Liver (tissue), 8 donors: ENCODE measurements at regions not wholly inside any gene's neighbourhood (a gene's known extent, or its start where the extent isn't known, plus 50 kb on each side); places are given as distances from the start of the nearest gene placed in this dataset.

Experiments
- DNase-seq: peaks from one replicate; pipeline ENCODE4 v3.0.0-alpha.2; 2017; ENCODE audit warnings: low spot score
- H3K27ac ChIP-seq, 2 donors: one replicate each; pipeline ENCODE4 v1.7.0; 2013; ENCODE audit warnings: inconsistent platforms in 2 of 2, low read length in 2 of 2, control low read depth in 1 of 2, low read depth in 1 of 2, mild to moderate bottlenecking in 1 of 2
- H3K27me3 ChIP-seq, 4 donors: one replicate each; pipeline versions ENCODE4 v1.6.1 to v1.7.0; 2013; ENCODE audit warnings: low read length in 3 of 4, inconsistent platforms in 1 of 4, mild to moderate bottlenecking in 1 of 4, moderate library complexity in 1 of 4; ENCODE audit not compliant: control insufficient read depth in 4 of 4, insufficient read depth in 4 of 4
- H3K36me3 ChIP-seq, 4 donors: one replicate each; pipeline versions ENCODE4 v1.6.1 to v1.7.0; 2013; ENCODE audit warnings: low read length in 3 of 4, mild to moderate bottlenecking in 3 of 4, low read depth in 1 of 4, moderate library complexity in 1 of 4; ENCODE audit not compliant: control insufficient read depth in 4 of 4, insufficient read depth in 3 of 4
- H3K4me1 ChIP-seq, 4 donors: one replicate each; pipeline versions ENCODE4 v1.6.1 to v1.7.0; 2013; ENCODE audit warnings: low read length in 3 of 4, mild to moderate bottlenecking in 3 of 4, moderate library complexity in 1 of 4; ENCODE audit not compliant: control insufficient read depth in 4 of 4, insufficient read depth in 4 of 4
- H3K4me3 ChIP-seq, 3 donors: one replicate each; pipeline versions ENCODE4 v1.6.1 to v1.7.0; 2013; ENCODE audit warnings: low read length in 3 of 3, control low read depth in 1 of 3, low read depth in 1 of 3, mild to moderate bottlenecking in 1 of 3
- H3K9ac ChIP-seq, 2 donors: one replicate each; pipeline ENCODE4 v1.7.0; 2013; ENCODE audit warnings: low read length in 2 of 2, mild to moderate bottlenecking in 2 of 2, moderate library complexity in 2 of 2, control low read depth in 1 of 2, low read depth in 1 of 2
- H3K9me3 ChIP-seq, 4 donors: one replicate each; pipeline versions ENCODE4 v1.6.1 to v1.7.0; 2013; ENCODE audit warnings: low read length in 3 of 4; ENCODE audit not compliant: control insufficient read depth in 4 of 4
- EGR1 ChIP-seq, 2 donors: IDR thresholded peaks; 2 replicates each; pipeline ENCODE4 v1.6.1; 2016 to 2018; ENCODE audit warnings: antibody characterized with exemption in 2 of 2, low read depth in 2 of 2
- FOXA1 ChIP-seq: IDR thresholded peaks from 2 replicates; pipeline ENCODE4 v1.6.1; 2016; ENCODE audit warnings: antibody characterized with exemption
- FOXA2 ChIP-seq: IDR thresholded peaks from 2 replicates; pipeline ENCODE4 v1.6.1; 2016; ENCODE audit warnings: antibody characterized with exemption
- HNF4A ChIP-seq, 2 donors: conservative IDR thresholded peaks; 2 replicates each; pipeline ENCODE4 v1.6.1; 2016; ENCODE audit warnings: antibody characterized with exemption in 2 of 2, mild to moderate bottlenecking in 2 of 2
- HNF4G ChIP-seq: IDR thresholded peaks from 2 replicates; pipeline ENCODE4 v1.6.1; 2016; ENCODE audit warnings: antibody characterized with exemption
- JUND ChIP-seq, 2 donors: IDR thresholded peaks; 2 replicates each; pipeline ENCODE4 v1.6.1; 2016; ENCODE audit warnings: antibody characterized with exemption in 2 of 2
- NR2F2 ChIP-seq: IDR thresholded peaks from 2 replicates; pipeline ENCODE4 v1.6.1; 2016; ENCODE audit warnings: antibody characterized with exemption
- RAD21 ChIP-seq, 2 donors: IDR thresholded peaks; 2 replicates each; pipeline ENCODE4 v1.6.1; 2016; ENCODE audit warnings: antibody characterized with exemption in 2 of 2, mild to moderate bottlenecking in 2 of 2
- RXRA ChIP-seq, 2 donors: IDR thresholded peaks; 2 replicates each; pipeline ENCODE4 v1.6.1; 2017 to 2018; ENCODE audit warnings: antibody characterized with exemption in 2 of 2, mild to moderate bottlenecking in 1 of 2
- SP1 ChIP-seq: IDR thresholded peaks from 2 replicates; pipeline ENCODE4 v1.6.1; 2018; ENCODE audit warnings: antibody characterized with exemption, mild to moderate bottlenecking
- TAF1 ChIP-seq: conservative IDR thresholded peaks from 2 replicates; pipeline ENCODE4 v1.6.1; 2016; ENCODE audit warnings: antibody characterized with exemption, mild to moderate bottlenecking
- YY1 ChIP-seq: IDR thresholded peaks from 2 replicates; pipeline ENCODE4 v1.6.1; 2016; ENCODE audit warnings: antibody characterized with exemption, mild to moderate bottlenecking
- WGBS: extraction: QIAGEN DNeasy Blood & Tissue Kit; methylation state at CpG from one replicate; pipeline ENCODE4 v1.1.7; 2013; 5-methylcytosine and 5-hydroxymethylcytosine counted together
- TF ChIP-seq, protein P1 (sequence below): fragments of 150-350 bp; IDR thresholded peaks from 2 replicates; pipeline ENCODE4 v1.5.1; 2017; ENCODE audit warnings: improper control_type of control experiment, low read depth, low read length; ENCODE audit not compliant: missing input control
- TF ChIP-seq, protein P2 (sequence below): IDR thresholded peaks from 2 replicates; pipeline ENCODE4 v1.6.1; 2016; ENCODE audit warnings: antibody characterized with exemption
- TF ChIP-seq, protein P3 (sequence below): IDR thresholded peaks from 2 replicates; pipeline ENCODE4 v1.6.1; 2016; ENCODE audit warnings: antibody characterized with exemption
- TF ChIP-seq, protein P4 (sequence below): IDR thresholded peaks from 2 replicates; pipeline ENCODE4 v1.6.1; 2016; ENCODE audit warnings: antibody characterized with exemption, mild to moderate bottlenecking
- TF ChIP-seq, protein P5 (sequence below): IDR thresholded peaks from 2 replicates; pipeline ENCODE4 v1.6.1; 2016; ENCODE audit warnings: antibody characterized with exemption
- donor health status: healthy.
- donor health status: healthy.
- donor health status: healthy.
- donor health status: healthy.
- donor health status: healthy.

DNA sequence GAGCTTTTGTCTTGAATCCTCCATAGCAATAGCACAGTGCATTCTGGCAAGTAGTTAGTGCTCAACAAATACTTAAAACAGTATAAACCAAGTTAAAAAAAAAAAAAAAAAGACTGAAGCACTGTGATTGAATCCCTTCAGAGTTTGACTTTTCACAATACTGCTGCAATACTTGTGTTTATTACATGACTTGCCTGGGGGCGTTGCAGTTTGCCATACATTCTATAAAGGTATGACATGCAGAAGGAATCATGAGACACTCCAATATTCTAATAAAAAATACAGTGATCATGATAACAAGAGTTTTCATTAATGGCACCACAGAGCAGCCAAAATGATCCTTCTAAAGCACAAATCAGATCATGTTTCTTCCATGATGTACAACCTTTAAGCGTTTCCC is 205.0 kb upstream of the CDKN3 start:
- TF ChIP-seq FOXA1 (no peak), YY1 (no peak), HNF4G (no peak), RAD21 (IDR thresholded peaks at IDR 0.05) (no peak), SP1 (no peak), JUND (IDR thresholded peaks at IDR 0.05) (no peak), TAF1 (no peak), EGR1 (IDR thresholded peaks at IDR 0.05; ENCODE audit: low read depth in 2 of 2) (no peak), RXRA (IDR thresholded peaks at IDR 0.05) (no peak)
- TF ChIP-seq, protein P1, sequence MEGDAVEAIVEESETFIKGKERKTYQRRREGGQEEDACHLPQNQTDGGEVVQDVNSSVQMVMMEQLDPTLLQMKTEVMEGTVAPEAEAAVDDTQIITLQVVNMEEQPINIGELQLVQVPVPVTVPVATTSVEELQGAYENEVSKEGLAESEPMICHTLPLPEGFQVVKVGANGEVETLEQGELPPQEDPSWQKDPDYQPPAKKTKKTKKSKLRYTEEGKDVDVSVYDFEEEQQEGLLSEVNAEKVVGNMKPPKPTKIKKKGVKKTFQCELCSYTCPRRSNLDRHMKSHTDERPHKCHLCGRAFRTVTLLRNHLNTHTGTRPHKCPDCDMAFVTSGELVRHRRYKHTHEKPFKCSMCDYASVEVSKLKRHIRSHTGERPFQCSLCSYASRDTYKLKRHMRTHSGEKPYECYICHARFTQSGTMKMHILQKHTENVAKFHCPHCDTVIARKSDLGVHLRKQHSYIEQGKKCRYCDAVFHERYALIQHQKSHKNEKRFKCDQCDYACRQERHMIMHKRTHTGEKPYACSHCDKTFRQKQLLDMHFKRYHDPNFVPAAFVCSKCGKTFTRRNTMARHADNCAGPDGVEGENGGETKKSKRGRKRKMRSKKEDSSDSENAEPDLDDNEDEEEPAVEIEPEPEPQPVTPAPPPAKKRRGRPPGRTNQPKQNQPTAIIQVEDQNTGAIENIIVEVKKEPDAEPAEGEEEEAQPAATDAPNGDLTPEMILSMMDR: no peak
- TF ChIP-seq, protein P2, sequence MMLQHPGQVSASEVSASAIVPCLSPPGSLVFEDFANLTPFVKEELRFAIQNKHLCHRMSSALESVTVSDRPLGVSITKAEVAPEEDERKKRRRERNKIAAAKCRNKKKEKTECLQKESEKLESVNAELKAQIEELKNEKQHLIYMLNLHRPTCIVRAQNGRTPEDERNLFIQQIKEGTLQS: no peak
- TF ChIP-seq, protein P3, sequence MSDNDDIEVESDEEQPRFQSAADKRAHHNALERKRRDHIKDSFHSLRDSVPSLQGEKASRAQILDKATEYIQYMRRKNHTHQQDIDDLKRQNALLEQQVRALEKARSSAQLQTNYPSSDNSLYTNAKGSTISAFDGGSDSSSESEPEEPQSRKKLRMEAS: no peak
- TF ChIP-seq, protein P4, sequence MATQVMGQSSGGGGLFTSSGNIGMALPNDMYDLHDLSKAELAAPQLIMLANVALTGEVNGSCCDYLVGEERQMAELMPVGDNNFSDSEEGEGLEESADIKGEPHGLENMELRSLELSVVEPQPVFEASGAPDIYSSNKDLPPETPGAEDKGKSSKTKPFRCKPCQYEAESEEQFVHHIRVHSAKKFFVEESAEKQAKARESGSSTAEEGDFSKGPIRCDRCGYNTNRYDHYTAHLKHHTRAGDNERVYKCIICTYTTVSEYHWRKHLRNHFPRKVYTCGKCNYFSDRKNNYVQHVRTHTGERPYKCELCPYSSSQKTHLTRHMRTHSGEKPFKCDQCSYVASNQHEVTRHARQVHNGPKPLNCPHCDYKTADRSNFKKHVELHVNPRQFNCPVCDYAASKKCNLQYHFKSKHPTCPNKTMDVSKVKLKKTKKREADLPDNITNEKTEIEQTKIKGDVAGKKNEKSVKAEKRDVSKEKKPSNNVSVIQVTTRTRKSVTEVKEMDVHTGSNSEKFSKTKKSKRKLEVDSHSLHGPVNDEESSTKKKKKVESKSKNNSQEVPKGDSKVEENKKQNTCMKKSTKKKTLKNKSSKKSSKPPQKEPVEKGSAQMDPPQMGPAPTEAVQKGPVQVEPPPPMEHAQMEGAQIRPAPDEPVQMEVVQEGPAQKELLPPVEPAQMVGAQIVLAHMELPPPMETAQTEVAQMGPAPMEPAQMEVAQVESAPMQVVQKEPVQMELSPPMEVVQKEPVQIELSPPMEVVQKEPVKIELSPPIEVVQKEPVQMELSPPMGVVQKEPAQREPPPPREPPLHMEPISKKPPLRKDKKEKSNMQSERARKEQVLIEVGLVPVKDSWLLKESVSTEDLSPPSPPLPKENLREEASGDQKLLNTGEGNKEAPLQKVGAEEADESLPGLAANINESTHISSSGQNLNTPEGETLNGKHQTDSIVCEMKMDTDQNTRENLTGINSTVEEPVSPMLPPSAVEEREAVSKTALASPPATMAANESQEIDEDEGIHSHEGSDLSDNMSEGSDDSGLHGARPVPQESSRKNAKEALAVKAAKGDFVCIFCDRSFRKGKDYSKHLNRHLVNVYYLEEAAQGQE: no peak
- no peaks in the 10 kb centered on the region for H3K36me3 ChIP-seq

DNA sequence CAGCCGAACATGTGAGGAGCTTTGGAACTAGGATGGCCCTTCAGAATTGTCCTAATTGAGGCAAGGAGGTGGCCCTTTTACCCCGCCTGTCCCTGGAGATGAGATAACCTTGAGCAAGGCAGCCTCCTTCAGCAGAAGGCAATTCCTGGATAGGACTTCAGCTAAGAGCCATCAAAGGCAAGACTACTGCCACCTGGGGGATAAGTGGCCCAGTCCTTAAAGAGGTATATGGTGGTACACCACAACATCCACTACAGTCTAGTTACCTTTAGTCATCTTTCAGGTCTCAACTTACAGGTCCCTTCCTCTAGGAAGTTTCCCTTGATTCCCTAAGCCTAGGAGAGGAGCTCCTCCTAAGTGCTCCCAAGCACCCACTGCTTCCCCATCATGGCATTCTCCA is 204.2 kb upstream of the CDKN3 start:
- no peak for DNase-seq
- no peak overlapping the region for H3K9ac ChIP-seq
- no peak overlapping the region for H3K4me3 ChIP-seq
- no peaks in the 10 kb centered on the region for H3K36me3 ChIP-seq
- 82% methylated on average over 2 of the region's 2 CpGs for WGBS
- peaks cover 0 to 6% (median 0%) of the 10 kb centered on the region in 4 donors for H3K4me1 ChIP-seq
- H3K27ac ChIP-seq: no peak overlapping the region
- no peaks in the 10 kb centered on the region for H3K9me3 ChIP-seq
- no peaks in the 10 kb centered on the region for H3K27me3 ChIP-seq
- TF ChIP-seq EGR1 (IDR thresholded peaks at IDR 0.05; ENCODE audit: low read depth in 2 of 2) (no peak), NR2F2 (no peak), RXRA (IDR thresholded peaks at IDR 0.05) (no peak), FOXA2 (no peak), TAF1 (no peak), JUND (IDR thresholded peaks at IDR 0.05) (no peak), YY1 (no peak), HNF4G (no peak), HNF4A (conservative IDR thresholded peaks at IDR 0.05) (no peak), RAD21 (IDR thresholded peaks at IDR 0.05) (no peak)
- TF ChIP-seq, protein P2: no peak
- TF ChIP-seq, protein P4: no peak
- TF ChIP-seq, protein P3: no peak
- TF ChIP-seq, protein P1: no peak
- TF ChIP-seq, protein P5, sequence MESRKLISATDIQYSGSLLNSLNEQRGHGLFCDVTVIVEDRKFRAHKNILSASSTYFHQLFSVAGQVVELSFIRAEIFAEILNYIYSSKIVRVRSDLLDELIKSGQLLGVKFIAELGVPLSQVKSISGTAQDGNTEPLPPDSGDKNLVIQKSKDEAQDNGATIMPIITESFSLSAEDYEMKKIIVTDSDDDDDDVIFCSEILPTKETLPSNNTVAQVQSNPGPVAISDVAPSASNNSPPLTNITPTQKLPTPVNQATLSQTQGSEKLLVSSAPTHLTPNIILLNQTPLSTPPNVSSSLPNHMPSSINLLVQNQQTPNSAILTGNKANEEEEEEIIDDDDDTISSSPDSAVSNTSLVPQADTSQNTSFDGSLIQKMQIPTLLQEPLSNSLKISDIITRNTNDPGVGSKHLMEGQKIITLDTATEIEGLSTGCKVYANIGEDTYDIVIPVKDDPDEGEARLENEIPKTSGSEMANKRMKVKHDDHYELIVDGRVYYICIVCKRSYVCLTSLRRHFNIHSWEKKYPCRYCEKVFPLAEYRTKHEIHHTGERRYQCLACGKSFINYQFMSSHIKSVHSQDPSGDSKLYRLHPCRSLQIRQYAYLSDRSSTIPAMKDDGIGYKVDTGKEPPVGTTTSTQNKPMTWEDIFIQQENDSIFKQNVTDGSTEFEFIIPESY: no peak

More for the DNA sequence above, 205.0 kb upstream of the CDKN3 start:
- no peak overlapping the region for H3K9ac ChIP-seq
- no peaks in the 10 kb centered on the region for H3K4me1 ChIP-seq
- no peaks in the 10 kb centered on the region for H3K9me3 ChIP-seq
- H3K27me3 ChIP-seq: no peaks in the 10 kb centered on the region
- no peak overlapping the region for H3K27ac ChIP-seq
- 48% methylated on average over 2 of the region's 2 CpGs for WGBS
- H3K4me3 ChIP-seq: no peak overlapping the region
- no peak for DNase-seq
